SU-DHL-6 (cell line): ENCODE measurements at regions not wholly inside any gene's neighbourhood (a gene's known extent, or its start where the extent isn't known, plus 50 kb on each side); places are given as distances from the start of the nearest gene placed in this dataset.

Source experiments
- H2AFZ ChIP-seq: fragments of 200-600 bp; sonication (generic); 2 replicates; pipeline ENCODE4 v1.6.1; 2014; ENCODE audit warnings: low read depth, mild to moderate bottlenecking, moderate library complexity, mixed read lengths, antibody characterized with exemption, low read length; ENCODE audit not compliant: severe bottlenecking
- H3F3A ChIP-seq: fragments of 200-600 bp; shearing (Covaris generic); 2 replicates; pipeline ENCODE4 v1.6.0; 2016; ENCODE audit warnings: antibody characterized with exemption, mild to moderate bottlenecking; ENCODE audit not compliant: insufficient read depth
- H3K27ac ChIP-seq: fragments of 200-600 bp; sonication (generic); 2 replicates; pipeline ENCODE4 v1.5.1; 2016; ENCODE audit warnings: low read depth, mild to moderate bottlenecking, low read length, moderate library complexity, mixed read lengths
- H3K27me3 ChIP-seq: fragments of 200-600 bp; sonication (generic), shearing (Covaris generic); 2 replicates; pipeline ENCODE4 v1.6.0; 2014; ENCODE audit warnings: mild to moderate bottlenecking, low read length
- H3K36me3 ChIP-seq: fragments of 200-600 bp; sonication (generic); 2 replicates; pipeline ENCODE4 v1.6.1; 2014; ENCODE audit warnings: mild to moderate bottlenecking, low read length, mixed read lengths
- H3K4me2 ChIP-seq: fragments of 300-600, 200-600 bp; shearing (Covaris generic), sonication (generic); 2 replicates; pipeline ENCODE4 v1.6.0; 2014; ENCODE audit warnings: low read length, low read depth, mild to moderate bottlenecking; ENCODE audit not compliant: poor library complexity, severe bottlenecking
- H3K4me3 ChIP-seq: fragments of 200-600 bp; sonication (generic); 2 replicates; pipeline ENCODE4 v1.5.1; 2014; ENCODE audit warnings: antibody characterized with exemption, low read length, mild to moderate bottlenecking, mixed read lengths; ENCODE audit not compliant: insufficient read depth, poor library complexity, severe bottlenecking
- H3K79me2 ChIP-seq: fragments of 200-600 bp; sonication (generic); 2 replicates; pipeline ENCODE4 v1.6.1; 2014; ENCODE audit warnings: mild to moderate bottlenecking, low read length, moderate library complexity; ENCODE audit not compliant: insufficient read depth
- H3K9ac ChIP-seq: fragments of 200-600 bp; sonication (generic); 2 replicates; pipeline ENCODE4 v1.7.0; 2014; ENCODE audit warnings: mild to moderate bottlenecking, low read length
- H3K9me2 ChIP-seq: fragments of 200-600 bp; sonication (generic); replicated peaks from 2 replicates; pipeline ENCODE4 v1.6.1; 2014; ENCODE audit warnings: low read length; ENCODE audit not compliant: insufficient read depth
- H3K9me3 ChIP-seq: fragments of 200-600 bp; sonication (generic); 2 replicates; pipeline ENCODE4 v1.6.1; 2014; ENCODE audit warnings: low read length, mixed read lengths; ENCODE audit not compliant: insufficient read depth
- H4K20me1 ChIP-seq: fragments of 200-600 bp; sonication (generic); 2 replicates; pipeline ENCODE4 v1.6.1; 2014; ENCODE audit warnings: low read depth, mild to moderate bottlenecking, antibody characterized with exemption, low read length, moderate library complexity, mixed read lengths
- CTCF ChIP-seq: fragments of 200-600 bp; sonication (generic); IDR thresholded peaks from one replicate; pipeline ENCODE4 v1.5.1; 2017; ENCODE audit warnings: antibody characterized with exemption, mild to moderate bottlenecking, low read length, moderate library complexity; ENCODE audit not compliant: insufficient read depth, poor library complexity, severe bottlenecking
- EZH2phosphoT487 ChIP-seq: fragments of 200-600 bp; sonication (generic), shearing (Covaris generic); conservative IDR thresholded peaks from 2 replicates; pipeline ENCODE4 v1.6.1; 2018; ENCODE audit warnings: mild to moderate bottlenecking, antibody characterized with exemption, low read length, moderate library complexity, mixed read lengths

DNA sequence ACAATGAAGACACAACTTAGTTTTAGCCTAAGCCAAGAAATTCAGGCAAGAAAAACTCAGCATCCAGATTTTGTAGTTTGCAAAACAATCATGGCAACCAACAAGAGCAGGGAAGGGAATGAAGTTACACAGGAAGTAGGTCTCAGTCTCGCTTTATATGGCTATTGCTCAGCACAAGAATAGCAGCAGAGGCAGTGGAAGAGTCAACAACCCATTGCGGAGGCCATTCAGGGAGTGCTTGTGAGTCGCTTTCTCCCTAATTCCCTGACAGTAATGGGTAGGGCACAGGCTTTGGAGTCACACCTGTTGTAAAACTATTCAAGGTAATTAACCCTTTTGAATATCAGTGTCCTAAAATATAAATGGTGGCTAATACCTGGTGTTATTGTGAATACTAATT lies 238.5 kb downstream of the HDGFL1 start:
- Histone ChIP-seq H3K9me3 (no peaks in the 10 kb centered on the region), H3K9ac (no peak overlapping the region), H3K9me2 (no peaks in the 10 kb centered on the region), H3F3A (no peaks in the 10 kb centered on the region), H4K20me1 (no peaks in the 10 kb centered on the region), H3K4me2 (no peak overlapping the region), H3K4me3 (no peak overlapping the region), H3K36me3 (no peaks in the 10 kb centered on the region), H2AFZ (no peak overlapping the region), H3K27me3 (no peaks in the 10 kb centered on the region), H3K79me2 (no peaks in the 10 kb centered on the region), H3K27ac (no peak overlapping the region)
- TF ChIP-seq EZH2phosphoT487 = no peak
- TF ChIP-seq CTCF = no peak

DNA sequence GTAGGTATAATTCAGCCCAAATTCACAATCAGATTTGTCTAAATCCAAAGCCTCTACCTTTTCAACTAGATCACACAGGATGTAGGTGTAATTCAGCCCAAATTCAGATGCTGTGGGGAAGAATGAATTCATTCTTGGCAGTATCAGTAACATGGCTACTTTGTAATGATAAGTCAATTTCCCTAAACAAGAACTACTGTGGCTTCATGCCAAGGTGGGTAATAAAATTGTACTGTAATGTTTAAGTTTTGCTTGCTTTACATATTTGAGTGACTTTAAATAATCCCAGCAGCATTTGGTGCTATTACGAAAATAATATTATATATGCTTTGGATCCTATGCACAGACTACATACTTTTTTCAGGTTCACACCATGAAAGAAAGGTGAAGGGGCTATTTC lies 239.1 kb downstream of the HDGFL1 start:
- no peak overlapping the region for H3K9ac ChIP-seq

DNA sequence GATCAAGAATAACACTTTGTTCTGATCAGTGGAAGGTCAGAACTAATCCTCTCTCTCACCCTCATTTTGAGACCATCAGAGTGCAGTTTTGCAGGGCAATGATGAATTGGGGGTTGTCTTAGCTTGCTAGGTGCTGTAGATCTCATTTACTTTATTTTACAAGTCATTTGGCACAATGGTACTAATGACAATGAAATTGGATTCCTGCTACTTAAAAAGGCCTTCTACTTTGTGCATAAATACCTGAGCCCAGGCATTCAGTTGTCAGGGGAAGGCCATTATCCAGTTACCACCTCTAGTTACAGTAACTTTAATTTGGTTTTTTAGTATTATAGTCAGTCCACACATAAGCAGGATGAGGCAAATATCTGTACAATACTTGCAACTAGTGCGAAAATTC lies 240.0 kb downstream of the HDGFL1 start:
- H2AFZ ChIP-seq = no peak overlapping the region
- no peak overlapping the region for H3K27ac ChIP-seq
- no peaks in the 10 kb centered on the region for H3F3A ChIP-seq
- no peaks in the 10 kb centered on the region for H3K9me2 ChIP-seq
- H3K9ac ChIP-seq = no peak overlapping the region
- H3K4me2 ChIP-seq = no peak overlapping the region
- H3K36me3 ChIP-seq = no peaks in the 10 kb centered on the region
- no peak overlapping the region for H3K4me3 ChIP-seq
- no peaks in the 10 kb centered on the region for H3K27me3 ChIP-seq
- H4K20me1 ChIP-seq = no peaks in the 10 kb centered on the region
- TF ChIP-seq CTCF (no peak), EZH2phosphoT487 (no peak)
- H3K9me3 ChIP-seq = no peaks in the 10 kb centered on the region
- no peaks in the 10 kb centered on the region for H3K79me2 ChIP-seq

More for the DNA sequence above, 239.1 kb downstream of the HDGFL1 start:
- Histone ChIP-seq H3K9me2 (no peaks in the 10 kb centered on the region), H4K20me1 (no peaks in the 10 kb centered on the region), H3K27me3 (no peaks in the 10 kb centered on the region), H2AFZ (no peak overlapping the region), H3K4me2 (no peak overlapping the region), H3F3A (no peaks in the 10 kb centered on the region), H3K36me3 (no peaks in the 10 kb centered on the region), H3K9me3 (no peaks in the 10 kb centered on the region), H3K27ac (no peak overlapping the region), H3K79me2 (no peaks in the 10 kb centered on the region), H3K4me3 (no peak overlapping the region)
- TF ChIP-seq CTCF (no peak), EZH2phosphoT487 (no peak)

DNA sequence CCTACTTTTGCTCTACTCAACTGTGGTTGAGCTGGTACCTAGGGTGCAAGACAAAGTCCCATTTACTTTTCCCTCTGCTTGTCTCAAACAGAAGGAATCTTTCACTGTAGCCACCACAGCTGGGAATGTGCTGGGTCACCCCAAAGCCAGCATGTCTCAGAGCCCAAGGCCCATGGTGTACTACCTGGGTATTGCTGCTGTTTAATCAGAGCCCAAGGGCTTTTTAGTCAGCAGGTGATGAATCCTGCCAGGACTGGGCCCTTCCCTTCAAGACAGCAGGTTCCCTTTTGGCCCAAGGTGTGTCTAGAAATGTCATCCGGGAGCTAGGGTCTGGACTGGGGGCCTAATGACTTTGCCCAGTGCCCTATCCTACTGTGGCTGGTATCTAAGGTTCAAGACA lies 249.8 kb downstream of the HDGFL1 start:
- Histone ChIP-seq H3K36me3 (no peaks in the 10 kb centered on the region), H3K79me2 (no peaks in the 10 kb centered on the region), H3K9ac (no peak overlapping the region), H3K4me2 (no peak overlapping the region), H4K20me1 (no peaks in the 10 kb centered on the region), H3K9me2 (no peaks in the 10 kb centered on the region), H3K27me3 (no peaks in the 10 kb centered on the region), H3K27ac (no peak overlapping the region), H3K4me3 (no peak overlapping the region), H3F3A (no peaks in the 10 kb centered on the region), H2AFZ (no peak overlapping the region), H3K9me3 (no peaks in the 10 kb centered on the region)
- TF ChIP-seq CTCF (no peak), EZH2phosphoT487 (no peak)
